ENCODE measurements at regions not wholly inside any gene's neighbourhood (a gene's known extent, or its start where the extent isn't known, plus 50 kb on each side); places are given as distances from the start of the nearest gene placed in this dataset.
"Not testable (repeated sequence)": the region's sequence is repeated elsewhere in the genome, so short reads cannot be mapped to it uniquely, and the experiment has no call there.

DNA sequence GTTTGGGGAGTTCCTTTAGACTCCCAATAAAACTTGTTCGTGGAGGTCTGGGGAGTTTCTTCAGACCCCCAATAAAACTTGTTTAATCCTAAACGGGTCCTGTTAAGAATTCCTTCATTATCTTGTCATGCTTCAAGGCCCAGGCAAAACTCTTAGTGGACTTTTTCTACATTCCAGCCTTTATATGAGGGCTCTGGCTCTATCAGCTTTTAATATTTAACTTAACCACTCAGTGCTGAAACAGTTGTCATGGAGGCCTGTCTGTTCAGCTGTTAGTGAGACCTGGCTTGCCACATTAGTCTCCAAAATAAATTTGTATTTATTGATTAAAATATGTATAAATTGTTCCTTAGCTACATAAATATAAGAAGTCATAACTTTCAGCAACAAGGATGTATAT lies 1385.1 kb downstream of the REEP3 start:
- not testable (repeated sequence) for ATAC-seq

DNA sequence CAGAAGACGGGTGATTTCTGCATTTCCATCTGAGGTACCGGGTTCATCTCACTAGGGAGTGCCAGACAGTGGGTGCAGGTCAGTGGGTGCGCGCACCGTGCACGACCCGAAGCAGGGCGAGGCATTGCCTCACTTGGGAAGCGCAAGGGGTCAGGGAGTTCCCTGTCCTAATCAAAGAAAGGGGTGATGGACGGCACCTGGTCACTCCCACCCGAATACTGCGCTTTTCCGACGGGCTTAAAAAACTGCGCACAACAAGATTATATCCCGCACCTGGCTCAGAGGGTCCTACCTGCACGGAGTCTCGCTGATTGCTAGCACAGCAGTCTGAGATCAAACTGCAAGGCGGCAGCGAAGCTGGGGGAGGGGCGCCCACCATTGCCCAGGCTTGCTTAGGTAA lies 1403.1 kb downstream of the REEP3 start:
- not testable (repeated sequence) for ATAC-seq

DNA sequence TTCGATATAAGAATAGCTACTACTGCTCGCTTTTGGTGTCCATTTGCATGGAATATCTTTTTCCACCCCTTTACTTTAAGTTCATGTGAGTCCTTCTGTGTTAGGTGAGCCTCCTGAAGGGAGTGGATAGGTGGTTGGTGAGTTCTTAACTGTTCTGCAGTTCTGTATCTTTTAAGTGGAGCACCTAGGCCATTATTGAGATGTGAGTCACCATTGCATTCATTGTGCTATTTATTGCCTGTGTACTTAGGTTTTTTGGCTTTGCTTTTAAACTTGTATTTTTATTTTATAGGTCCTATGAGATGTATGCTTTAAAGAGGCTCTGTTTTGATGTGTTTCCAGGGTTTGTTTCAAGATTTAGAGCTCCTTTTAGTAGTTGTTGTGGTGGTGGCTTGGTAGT lies 1430.8 kb downstream of the REEP3 start:
- no peak for ATAC-seq

DNA sequence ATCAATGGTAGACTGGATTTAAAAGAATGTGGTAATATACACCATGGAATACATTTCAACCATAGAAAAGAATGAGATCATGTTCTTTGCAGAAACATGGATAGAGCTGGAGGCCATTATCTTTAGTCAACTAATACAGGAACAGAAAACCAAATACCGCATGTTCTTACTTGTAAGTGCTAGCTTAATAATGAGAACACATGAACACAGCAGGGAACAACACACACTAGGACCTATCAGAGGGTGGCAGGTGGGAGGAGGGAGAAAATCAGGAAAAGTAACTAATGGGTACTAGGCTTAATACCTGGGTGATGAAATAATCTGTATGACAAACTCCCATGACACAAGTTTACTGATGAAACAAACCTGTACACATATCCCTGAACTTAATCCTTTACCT lies 1435.2 kb downstream of the REEP3 start:
- ATAC-seq, result no peak

DNA sequence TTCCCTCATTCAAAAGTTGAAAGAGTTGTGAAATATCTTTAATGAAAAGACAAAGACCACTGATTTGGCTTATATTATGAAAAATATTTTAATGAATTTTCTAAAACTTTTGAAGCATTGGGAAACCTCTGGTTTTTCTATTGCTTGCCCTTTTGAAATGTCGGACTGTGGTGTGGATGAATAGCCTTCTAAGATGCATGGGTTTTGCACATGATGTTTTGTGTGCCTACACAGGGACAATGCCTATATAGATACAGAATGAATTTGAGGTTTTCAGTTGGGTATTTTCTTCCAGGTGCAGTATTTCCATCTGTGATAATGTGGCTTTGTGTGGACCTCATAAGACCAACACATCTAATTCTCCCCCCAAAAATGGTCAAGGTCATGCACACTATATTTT lies 1437.9 kb downstream of the REEP3 start:
- no peak for ATAC-seq

DNA sequence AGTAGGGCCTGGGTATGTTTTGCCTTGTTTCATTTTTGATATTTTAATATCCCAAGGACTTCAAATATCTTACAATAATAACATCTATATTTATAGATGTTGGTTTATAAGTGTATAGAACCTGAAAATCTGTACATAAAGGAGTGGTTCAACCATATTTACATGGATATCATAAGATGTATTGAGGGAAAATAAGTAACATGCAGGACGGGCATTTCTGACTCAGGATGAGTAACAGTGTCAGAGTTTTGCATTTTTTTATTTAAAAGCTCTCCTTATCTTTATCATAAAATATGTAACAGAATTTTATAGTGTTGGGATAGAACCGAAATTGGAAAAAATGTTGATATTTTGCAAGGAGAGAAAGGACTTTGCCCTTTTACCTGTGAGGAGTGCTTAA lies 1438.7 kb downstream of the REEP3 start:
- ATAC-seq, result no peak

DNA sequence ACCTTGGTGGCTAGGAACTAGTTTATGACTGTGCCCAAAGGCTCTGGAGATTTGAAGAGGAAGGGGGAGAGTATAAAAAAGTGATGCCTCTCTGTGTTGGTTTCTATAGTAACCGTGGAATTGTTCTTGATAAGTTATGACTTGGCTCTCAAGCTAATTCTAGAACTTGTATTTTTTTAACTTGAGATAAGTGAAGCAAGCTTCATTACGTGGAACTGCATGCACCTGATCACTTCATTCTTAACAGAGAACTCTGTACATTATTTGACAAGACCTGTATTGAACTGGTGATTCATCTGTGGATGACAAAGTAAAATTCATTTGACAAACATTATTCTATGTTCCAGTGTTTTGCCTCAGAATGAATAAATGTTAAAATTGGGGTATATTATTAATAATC lies 1452.2 kb downstream of the REEP3 start:
- ATAC-seq, result no peak

DNA sequence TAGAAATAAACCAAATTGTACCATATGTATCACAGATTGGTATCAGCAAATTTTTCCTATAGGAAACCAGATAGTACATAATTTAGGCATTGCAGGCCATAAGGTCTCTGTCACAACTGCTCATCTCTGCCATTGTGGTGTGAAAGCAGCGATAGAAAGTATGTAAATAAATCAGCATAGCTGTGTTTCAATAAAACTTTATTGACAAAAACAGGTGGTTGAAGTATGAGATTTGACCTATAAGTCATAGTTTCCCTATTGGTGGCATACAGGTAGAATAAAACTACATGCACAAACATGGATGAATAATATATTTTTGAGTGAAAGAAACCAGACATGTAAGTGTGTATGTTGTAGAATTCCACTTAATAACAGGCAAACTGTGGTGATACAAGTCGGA lies 1454.9 kb downstream of the REEP3 start:
- no peak for ATAC-seq

DNA sequence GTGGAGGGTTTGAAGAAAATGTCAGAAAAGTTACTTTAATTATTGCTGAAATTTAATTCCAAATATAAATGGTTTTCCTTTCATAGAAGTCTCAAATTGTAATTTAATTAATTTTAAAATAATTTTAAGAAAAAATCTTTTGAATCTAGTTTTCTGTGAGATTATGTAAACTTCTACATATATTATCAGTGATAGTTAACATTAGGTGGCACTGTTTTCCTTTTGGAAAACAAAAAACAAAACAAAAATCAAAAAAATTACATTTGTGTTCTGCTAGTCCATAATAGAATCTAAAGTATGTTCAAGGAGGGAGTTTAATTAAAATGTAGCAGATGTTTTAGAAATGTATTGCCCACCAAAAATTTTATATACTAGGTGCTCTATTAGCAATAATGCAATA lies 1456.7 kb downstream of the REEP3 start:
- ATAC-seq, result no peak

DNA sequence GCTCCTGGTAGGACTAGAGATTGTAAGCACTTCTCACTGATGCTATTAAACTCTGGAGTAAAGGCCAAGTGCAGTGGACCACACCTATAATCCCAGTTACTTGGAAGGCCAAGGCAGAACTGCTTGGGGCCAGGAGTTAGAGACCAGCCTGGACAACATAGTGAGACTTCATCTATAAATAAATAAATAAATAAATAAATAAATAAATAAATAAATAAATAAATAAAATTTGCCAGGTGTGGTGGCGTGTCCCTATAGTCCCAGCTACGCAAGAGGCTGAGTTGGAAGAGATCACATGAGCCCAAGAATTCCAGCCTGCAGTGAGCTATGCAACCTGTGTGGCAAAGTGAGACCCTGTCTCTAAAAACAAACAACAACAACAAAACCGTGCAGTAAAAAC lies 1475.7 kb downstream of the REEP3 start:
- no peak for ATAC-seq

DNA sequence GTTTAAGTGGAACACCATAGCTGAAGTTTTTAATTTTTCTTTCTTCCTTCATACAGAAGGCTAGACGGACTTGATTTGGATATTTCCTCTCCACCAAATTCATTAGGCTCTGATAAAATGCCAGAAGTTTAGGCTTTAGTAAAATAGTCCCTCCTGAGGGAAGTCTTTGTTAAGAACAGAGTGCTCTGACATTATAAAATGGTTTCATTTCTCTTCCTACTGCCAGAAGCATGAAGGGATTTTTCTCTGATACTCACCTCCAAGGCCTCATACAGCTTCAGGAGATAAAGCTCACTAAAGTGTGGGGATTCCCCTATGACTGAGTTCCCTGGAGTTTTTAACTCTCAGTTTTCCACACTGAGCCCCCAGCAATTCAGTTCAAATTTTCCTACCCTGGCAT lies 1489.6 kb downstream of the REEP3 start:
- ATAC-seq, result no peak

DNA sequence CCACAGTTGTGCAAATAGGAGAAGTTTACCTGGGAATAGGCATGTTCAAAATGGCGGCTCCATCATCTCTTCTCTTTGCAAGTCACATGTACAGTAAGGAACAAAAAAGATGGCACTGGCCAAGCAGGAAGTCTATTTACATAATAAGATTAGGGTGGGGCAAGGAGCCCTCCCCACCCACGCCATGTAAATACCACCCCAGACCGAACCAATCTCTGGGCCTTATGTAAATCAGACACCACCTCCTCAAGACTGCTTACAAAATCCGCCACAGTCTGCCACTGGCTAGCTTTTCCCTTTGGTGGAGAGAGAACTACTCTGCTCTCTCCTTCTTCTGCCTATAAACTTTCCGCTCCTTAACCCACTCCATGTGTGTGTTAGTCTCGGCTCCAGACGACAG lies 1496.3 kb downstream of the REEP3 start:
- no peak for ATAC-seq

DNA sequence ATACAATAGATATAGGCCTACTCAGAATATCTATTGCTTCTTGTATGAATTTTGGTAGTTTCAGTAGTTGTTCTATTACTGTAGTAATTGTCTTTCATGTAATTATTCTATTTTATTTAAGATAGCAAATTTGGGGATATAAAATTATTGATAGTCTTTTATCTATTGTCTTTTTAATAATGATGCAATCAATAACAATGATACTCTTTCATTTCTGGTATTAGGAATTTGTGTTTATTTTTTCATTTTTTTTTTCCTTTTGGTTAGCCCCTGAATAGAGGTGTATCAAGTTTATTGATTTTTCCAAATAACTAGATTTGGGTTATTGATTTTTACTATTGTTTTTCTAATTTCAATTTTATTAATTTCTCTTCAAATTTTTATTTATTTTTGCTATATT lies 1503.7 kb downstream of the REEP3 start:
- no peak for ATAC-seq

DNA sequence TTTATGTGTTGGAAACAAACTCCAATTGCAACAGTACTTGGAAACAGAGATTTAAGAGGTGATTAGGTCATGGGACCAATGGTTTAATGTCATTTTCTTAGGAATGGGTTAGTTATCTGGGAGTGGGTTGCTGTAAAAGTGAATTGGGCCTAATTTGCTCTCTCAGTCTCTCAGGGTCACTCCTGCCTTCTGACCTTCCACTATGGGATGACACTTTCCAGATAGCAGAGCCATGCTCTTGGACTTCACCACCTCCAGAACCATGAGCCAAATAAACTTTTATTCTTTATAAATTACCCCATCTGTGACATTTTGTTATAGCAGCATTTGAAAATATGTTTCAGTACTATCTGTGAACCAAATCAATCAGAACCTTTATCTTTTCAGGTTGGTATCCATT lies 1509.1 kb downstream of the REEP3 start:
- ATAC-seq, result no peak

DNA sequence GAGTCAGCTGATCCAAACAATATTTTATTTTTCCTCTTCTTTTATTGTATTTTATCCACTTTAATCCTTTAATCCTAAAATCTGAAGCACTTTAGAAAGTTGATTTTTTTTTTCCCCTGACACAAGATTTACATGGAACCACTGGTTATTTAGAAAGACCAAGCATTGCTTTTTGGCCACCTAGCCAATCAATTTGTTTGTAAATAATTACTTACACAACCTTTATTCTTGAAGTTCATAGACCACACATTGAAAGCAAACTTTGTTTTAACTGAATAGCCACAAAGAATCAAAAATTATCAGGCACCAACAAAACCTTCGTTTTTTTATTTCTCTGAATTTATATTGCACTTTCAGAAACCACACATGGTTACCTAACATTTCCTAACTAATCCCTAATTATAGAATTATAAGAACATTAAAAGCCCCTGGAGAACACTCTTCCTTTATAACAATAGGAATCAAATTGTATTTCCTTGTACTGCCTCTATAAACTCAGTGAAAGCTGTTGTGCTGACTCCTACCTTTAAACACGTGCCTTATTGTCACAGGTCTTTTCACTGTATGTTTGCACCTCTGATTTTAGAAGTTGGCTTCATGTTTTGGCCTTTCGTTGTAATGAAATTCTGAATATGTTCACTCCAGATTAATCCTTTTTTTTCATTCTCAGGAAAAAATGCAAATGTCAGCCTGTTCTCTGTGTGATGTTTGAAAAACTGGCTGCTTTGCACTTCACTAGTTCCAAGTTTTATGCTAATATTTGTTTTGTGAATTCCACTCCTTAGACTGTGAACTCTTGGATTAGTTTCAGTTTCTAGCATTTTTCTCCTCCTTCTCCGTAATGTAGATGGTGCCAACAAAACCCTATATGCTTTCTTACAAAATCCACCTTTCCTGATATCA lies 1511.9 kb downstream of the REEP3 start:
- no peak for ATAC-seq

DNA sequence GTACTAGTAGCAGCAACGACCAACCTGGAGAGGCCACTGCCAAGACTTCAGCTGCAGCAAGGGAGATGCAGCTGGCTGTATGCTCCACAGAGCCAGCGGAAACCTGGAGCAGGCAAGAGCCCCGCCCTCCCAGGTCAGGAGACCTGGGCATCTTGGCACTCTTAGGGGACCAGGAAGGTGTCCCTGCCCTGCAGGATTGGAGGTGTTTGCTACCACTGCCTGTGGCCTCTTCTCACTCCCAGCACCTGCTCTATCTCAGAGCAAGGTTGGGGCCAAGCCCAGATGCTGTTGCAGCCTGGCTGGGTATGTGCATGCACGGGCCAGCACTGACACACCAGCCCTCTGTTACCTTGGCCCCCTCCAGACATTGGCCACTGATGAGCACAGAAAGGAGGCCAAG lies 1512.8 kb downstream of the REEP3 start:
- no peak for ATAC-seq

DNA sequence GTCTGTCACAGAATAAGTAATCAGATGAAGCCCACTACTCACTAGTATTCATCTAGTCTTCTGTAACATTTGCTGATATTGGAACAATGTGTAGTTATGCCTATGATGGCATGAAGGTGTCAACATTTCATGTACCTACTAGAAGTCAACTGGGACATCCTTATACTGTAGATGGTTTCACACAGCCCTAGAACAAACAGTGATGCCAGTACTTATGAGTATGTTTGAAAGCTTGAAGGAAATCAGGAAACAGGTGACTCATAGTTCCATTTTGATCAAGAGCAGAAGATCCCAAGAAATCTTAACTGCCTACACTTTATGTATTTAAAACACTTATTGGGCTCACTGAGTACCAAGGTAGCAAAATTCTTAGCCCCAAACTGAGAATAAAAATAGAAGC lies 1519.6 kb downstream of the REEP3 start:
- no peak for ATAC-seq

DNA sequence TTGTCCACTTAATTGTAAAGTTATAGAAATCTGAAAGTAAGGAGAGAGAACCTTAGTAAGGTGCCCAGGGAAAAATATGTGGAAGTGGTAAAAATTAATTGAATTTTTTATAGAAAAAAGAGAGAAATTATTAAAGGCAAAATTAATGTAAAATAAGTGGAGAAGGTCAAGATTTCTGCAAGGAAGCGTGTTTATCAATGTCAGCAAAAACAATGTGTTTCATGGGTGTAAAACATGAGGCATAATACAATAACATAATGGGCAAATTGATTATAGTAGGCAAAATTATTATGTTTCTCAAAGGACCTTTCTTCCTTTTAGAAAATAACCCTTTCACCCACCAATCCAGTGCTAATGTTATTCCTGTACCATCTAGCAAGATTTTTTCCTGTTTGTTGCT lies 1520.1 kb downstream of the REEP3 start:
- no peak for ATAC-seq

DNA sequence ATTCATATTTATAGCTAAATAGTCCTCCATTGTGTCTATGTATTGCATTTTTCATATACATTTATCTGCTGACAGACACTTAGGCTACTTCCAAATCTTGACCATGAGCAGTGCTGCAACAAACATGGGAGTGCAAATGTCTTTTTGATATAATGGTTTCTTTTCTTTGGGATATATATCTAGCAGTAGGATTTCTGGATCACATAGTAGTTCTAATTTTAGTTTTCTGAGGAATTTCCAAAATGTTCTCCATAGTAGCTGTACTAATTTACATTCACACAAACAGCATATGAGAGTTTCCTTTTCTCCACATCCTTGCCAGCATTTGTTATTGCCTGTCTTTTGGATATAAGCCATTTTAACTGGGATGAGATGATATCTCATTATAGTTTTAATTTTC lies 1521.3 kb downstream of the REEP3 start:
- no peak for ATAC-seq

DNA sequence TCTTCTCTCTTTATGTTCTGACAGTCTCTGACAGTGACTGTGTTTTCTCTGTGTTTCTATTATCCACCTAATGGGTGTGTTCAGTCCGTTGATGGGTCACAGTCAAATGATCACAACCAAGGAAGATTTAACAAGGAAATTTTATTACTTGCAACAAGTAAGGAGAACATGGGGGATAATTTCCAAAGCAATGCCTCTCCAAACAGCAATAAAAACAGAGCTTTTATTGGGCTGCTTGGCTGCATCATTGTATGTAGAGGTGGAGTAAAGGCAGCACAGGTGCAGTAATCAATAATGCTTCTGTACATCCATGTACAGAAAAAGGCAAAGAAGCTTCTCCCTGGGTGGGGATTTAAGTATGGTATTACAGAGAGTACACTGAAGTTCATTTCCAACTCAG lies 1525.6 kb downstream of the REEP3 start:
- ATAC-seq, result no peak

DNA sequence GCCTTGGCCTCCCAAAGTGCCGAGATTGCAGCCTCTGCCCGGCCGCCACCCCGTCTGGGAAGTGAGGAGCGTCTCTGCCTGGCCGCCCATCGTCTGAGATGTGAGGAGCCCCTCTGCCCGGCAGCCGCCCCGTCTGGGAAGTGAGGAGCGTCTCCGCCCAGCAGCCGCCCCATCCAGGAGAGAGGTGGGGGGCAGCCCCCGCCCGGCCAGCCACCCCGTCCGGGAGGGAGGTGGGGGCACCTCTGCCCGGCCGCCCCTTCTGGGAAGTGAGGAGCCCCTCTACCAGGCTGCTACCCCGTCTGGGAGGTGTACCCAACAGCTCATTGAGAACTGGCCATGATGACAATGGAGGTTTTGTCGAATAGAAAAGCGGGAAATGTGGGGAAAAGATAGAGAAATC lies 1530.9 kb downstream of the REEP3 start:
- ATAC-seq, result not testable (repeated sequence)

DNA sequence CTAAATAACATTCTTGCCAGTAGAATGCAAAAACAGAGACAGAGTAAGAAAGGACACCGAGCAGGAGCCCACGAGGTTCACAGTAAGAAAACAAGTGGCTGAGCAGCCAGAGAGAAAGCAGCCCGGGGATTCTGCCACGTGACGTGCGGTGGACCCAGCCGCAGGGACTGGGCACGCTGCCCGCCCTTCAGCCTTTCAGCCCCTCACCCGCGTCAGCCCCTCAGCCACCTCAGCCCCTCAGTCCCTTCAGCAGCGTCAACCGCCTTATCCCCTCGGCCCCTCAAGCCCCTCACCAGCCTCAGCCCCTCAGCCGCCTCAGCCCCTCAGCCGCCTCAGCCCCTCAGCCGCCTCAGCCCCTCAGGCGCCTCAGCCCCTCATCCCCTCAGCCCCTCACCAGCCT lies 1532.2 kb downstream of the REEP3 start:
- ATAC-seq, result not testable (repeated sequence)

DNA sequence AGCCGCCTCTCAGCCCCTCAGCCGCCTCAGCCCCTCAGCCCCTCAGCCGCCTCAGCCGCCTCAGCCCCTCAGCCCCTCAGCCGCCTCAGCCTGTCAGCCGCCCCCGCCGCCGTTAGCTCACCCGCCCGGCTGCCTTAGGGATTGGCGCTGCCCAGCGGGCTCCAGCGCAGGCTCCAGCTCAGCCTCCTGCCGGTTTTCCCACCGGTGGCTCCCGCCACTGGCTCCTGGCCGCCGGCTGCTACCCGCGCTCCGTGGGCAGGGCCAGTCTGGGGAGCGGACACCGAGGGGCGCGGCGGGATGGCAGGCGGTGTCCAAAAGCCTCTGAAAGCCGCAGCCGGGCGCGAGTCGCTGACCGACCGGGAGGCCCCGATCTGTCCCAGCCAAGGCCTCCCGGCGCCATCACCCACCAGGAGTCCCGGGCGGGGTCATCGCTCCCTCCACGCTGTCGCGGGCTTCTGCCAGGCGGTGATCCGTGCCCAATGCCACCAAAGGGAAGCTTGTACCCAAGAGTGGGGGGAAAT lies 1532.7 kb downstream of the REEP3 start:
- not testable (repeated sequence) for ATAC-seq

DNA sequence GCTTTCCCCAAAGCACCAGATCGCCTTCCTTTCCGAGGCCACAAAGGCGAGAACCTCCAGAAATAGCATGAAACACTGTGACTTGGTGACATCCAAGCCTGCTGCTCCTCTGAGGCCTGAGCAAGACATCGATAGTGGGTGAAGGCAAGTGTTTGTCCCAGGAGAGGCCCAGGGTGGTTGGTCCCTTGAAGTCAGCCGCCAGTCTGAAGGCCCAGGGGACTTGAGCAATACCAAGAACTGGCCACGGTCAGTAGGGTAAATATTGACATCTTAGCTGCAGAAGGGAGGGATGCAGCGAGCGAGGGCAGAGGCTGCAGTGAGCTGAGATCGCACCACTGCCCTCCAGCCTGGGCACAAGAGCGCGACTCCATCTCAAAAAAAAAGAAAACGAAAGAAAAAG lies 1533.5 kb downstream of the REEP3 start:
- not testable (repeated sequence) for ATAC-seq

DNA sequence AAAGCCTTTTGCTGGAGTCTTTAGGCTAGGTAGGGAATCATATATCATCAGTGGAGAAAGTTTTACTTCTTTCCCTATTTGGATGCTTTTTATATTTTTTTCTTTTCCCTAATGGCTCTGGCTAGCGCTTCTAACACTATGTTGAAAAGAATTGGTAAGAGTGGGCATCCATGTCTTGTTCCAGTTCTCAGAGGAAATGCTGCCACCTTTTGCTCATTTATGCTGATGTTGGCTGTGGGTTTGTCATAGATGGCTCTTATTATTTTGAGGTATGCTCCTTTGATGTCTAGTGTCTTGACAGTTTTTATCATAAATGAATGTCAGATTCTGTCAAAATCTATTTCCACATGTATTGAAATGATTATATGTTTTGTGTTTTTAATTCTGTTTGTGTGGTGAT lies 1544.1 kb downstream of the REEP3 start:
- no peak for ATAC-seq

All from activated CD4-positive, CD25-positive, alpha-beta regulatory T cell treated with anti-CD3 and anti-CD28 coated beads, Interleukin-2, amount 50 U/mL, for 24 hours (primary cell).